GM18907 (cell line): ENCODE measurements at regions not wholly inside any gene's neighbourhood (a gene's known extent, or its start where the extent isn't known, plus 50 kb on each side); places are given as distances from the start of the nearest gene placed in this dataset.
"Not testable (repeated sequence)": the region's sequence is repeated elsewhere in the genome, so short reads cannot be mapped to it uniquely, and the experiment has no call there.

Source experiments
- ATAC-seq: cut with Tn5 transposase; IDR thresholded peaks from one replicate; pipeline ENCODE4 v1.9.1; 2021; ENCODE audit warnings: mild to moderate bottlenecking, moderate library complexity; ENCODE audit not compliant: unreplicated experiment

- no peak for ATAC-seq
Observed at GRCh38 chr11:45000918-45001317, 50.2 kb upstream of the TP53I11 start.

GRCh38 chr11:45001466-45002165, 50.9 kb upstream of the TP53I11 start:
- no peak for ATAC-seq

GRCh38 chr11:45005106-45005505, 54.4 kb upstream of the TP53I11 start:
- ATAC-seq = no peak

- ATAC-seq = no peak
Observed at GRCh38 chr11:45007011-45007410, 56.3 kb upstream of the TP53I11 start.

- not testable (repeated sequence) for ATAC-seq
Observed at GRCh38 chr11:45015983-45016382, 65.3 kb upstream of the TP53I11 start.

- ATAC-seq = not testable (repeated sequence)
Observed at GRCh38 chr11:45016446-45016845, 65.8 kb upstream of the TP53I11 start.

GRCh38 chr11:45017329-45017728, 66.6 kb upstream of the TP53I11 start:
- ATAC-seq = no peak

GRCh38 chr11:45021001-45021400, 70.3 kb upstream of the TP53I11 start:
- no peak for ATAC-seq

- no peak for ATAC-seq
Observed at GRCh38 chr11:45021692-45022141, 71.0 kb upstream of the TP53I11 start.

- no peak for ATAC-seq
Observed at GRCh38 chr11:45022294-45023064, 71.8 kb upstream of the TP53I11 start.

GRCh38 chr11:45023065-45023365, 72.3 kb upstream of the TP53I11 start:
- no peak for ATAC-seq

GRCh38 chr11:45024316-45024715, 73.6 kb upstream of the TP53I11 start:
- ATAC-seq = no peak

GRCh38 chr11:45024846-45025588, 74.3 kb upstream of the TP53I11 start:
- no peak for ATAC-seq

GRCh38 chr11:45025716-45026492, 75.2 kb upstream of the TP53I11 start:
- ATAC-seq = peak; percentile 72

- no peak for ATAC-seq
Observed at GRCh38 chr11:45026835-45027234, 76.2 kb upstream of the TP53I11 start.

GRCh38 chr11:45027312-45027711, 76.6 kb upstream of the TP53I11 start:
- no peak for ATAC-seq

- no peak for ATAC-seq
Observed at GRCh38 chr11:45028911-45029682, 78.4 kb upstream of the TP53I11 start.

- no peak for ATAC-seq
Observed at GRCh38 chr11:45030778-45031177, 80.1 kb upstream of the TP53I11 start.

- peak; percentile 85 for ATAC-seq
Observed at GRCh38 chr11:45031912-45032519, 81.3 kb upstream of the TP53I11 start.

GRCh38 chr11:45035413-45035812, 84.7 kb upstream of the TP53I11 start:
- ATAC-seq = no peak
